ENCODE measurements at regions not wholly inside any gene's neighbourhood (a gene's known extent, or its start where the extent isn't known, plus 50 kb on each side); places are given as distances from the start of the nearest gene placed in this dataset.

GRCh38 chr2:239609162-239609561 lies 208.3 kb upstream of the HDAC4 start:
- TF ChIP-seq CTCF (IDR thresholded peaks at IDR 0.05) (no peak), POLR2A (IDR thresholded peaks at IDR 0.05) (no peak)
